ENCODE measurements at regions not wholly inside any gene's neighbourhood (a gene's known extent, or its start where the extent isn't known, plus 50 kb on each side); places are given as distances from the start of the nearest gene placed in this dataset.

DNA sequence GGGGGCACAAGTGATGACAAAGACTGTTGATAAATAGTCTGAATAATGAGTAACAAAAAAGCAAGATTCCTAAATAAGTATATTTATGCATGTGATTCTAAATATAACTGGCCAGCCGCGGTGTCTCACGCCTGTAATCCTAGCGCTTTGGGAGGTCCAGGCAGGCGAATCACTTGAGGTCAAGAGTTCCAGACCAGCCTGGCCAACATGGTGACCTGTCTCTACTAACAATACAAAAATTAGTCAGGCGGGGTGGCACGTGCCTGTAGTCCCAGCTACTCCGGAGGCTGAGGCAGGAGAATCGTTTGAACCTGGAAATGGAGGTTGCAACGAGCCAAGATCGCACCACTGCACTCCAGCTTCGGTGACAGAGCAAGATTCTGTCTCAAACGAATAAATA lies 161.5 kb downstream of the TOMM20 start:
- no peak overlapping the region for H3K4me3 ChIP-seq (ENCODE audit: low read depth, low read length)

DNA sequence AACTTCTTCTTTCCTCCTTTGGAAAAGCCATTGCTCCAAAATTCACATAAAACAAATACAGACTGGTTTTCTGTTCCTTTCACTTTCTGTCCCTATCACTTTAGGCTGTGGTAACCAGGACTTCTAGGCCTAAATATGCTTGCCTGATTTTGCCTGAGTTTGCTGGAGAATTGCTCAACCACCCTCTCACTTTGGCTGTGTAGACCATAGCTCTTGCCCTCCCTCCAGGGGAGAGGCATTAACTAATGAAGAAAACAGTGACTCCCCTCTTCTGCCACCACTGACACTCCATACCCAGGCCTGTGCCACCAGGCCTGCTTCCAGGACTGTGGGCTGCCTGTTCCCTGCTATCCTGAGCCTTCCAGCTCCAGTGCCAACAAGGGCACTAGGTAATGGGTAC lies 163.5 kb downstream of the TOMM20 start:
- no peak for DNase-seq (ENCODE audit: low read depth)
- in situ Hi-C loops (cut with HindIII; ENCODE audit: low sequenced_read_pairs), result no loop called here
- TF ChIP-seq, protein P1, sequence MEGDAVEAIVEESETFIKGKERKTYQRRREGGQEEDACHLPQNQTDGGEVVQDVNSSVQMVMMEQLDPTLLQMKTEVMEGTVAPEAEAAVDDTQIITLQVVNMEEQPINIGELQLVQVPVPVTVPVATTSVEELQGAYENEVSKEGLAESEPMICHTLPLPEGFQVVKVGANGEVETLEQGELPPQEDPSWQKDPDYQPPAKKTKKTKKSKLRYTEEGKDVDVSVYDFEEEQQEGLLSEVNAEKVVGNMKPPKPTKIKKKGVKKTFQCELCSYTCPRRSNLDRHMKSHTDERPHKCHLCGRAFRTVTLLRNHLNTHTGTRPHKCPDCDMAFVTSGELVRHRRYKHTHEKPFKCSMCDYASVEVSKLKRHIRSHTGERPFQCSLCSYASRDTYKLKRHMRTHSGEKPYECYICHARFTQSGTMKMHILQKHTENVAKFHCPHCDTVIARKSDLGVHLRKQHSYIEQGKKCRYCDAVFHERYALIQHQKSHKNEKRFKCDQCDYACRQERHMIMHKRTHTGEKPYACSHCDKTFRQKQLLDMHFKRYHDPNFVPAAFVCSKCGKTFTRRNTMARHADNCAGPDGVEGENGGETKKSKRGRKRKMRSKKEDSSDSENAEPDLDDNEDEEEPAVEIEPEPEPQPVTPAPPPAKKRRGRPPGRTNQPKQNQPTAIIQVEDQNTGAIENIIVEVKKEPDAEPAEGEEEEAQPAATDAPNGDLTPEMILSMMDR (IDR thresholded peaks at IDR 0.05; ENCODE audit: low read depth, low read length, missing control alignments), result no peak
- no peak overlapping the region for H3K4me3 ChIP-seq (ENCODE audit: low read depth, low read length)

More for the DNA sequence above, 161.5 kb downstream of the TOMM20 start:
- in situ Hi-C loops (cut with HindIII; ENCODE audit: low sequenced_read_pairs), result no loop called here
- DNase-seq (ENCODE audit: low read depth), result no peak
- TF ChIP-seq, protein P1 (IDR thresholded peaks at IDR 0.05; ENCODE audit: low read depth, low read length, missing control alignments), result no peak

DNA sequence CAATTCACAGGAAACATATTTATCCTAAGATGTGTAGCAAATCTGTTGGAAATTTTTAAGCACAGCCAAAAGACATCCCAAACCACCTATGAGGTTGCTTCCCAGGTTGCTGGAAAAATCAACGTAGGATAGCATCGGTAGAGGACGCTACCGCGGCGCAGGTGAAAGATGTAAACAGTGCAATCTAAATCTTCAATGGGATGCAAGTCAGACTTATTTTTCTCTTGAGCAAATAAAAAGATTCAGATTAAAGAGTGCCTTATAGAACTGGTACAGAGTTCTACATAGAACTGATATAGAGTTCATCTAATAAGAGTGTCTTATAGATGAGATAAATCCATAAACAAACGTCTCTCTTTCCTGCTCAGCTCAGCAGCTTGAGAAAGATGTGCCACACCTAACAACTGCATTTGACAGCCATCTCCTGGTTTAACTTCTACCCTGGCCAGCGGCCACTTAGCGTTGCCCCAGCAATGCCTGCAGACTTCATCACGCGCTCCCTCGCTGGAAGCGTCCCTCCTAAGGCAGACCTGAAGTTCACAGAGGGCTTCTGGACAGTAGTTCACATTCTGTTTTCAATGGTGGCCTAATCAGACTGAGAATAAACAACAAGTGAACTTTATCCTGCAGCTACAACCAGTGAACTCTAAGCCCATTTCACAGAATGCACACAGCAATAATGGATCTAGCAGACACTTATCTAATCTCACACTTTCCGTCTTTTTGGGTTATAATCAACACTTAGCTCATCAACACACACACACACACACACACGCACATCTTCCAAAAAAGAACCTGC lies 164.5 kb downstream of the TOMM20 start:
- no peak overlapping the region for H3K4me3 ChIP-seq (ENCODE audit: low read depth, low read length)
- TF ChIP-seq, protein P1 (IDR thresholded peaks at IDR 0.05; ENCODE audit: low read depth, low read length, missing control alignments), result no peak
- in situ Hi-C loops (cut with HindIII; ENCODE audit: low sequenced_read_pairs), result no loop called here
- DNase-seq (ENCODE audit: low read depth), result no peak

DNA sequence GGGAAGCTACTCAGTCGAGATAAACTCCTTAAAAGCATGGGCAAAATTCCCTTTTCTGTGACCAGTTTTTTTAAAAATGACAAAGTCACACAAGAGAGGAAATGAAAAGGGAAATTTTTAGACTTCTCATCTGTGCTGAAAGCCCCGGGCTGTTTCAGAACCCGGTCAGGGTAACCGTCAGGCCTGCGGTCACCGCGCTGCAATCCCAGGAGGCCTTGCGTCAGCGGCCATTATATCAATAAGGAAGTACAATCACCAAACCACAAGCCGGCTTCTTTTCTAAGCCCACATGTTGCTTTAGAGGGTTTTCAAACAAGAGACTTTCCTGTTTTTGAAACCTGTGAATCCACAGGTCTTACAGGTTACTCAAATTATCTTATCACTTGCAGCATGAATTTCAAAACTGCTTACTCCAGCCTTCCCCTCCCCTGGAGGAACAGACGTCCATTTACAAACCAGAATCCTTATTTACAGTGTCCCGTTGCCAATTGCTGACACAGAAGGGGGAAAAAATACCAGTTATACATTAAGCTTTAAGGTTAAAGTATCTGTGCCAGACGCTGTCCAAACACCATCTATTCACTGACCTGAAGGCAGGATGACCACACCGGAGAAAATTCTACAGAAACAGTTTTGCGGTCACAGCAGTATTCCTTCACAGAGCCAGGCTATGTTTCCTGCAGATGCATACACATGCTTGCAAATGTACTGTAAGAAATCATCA lies 165.3 kb downstream of the TOMM20 start:
- in situ Hi-C loops (cut with HindIII; ENCODE audit: low sequenced_read_pairs), result no loop called here
- no peak overlapping the region for H3K4me3 ChIP-seq (ENCODE audit: low read depth, low read length)
- peak; percentile 85 for DNase-seq (ENCODE audit: low read depth)

DNA sequence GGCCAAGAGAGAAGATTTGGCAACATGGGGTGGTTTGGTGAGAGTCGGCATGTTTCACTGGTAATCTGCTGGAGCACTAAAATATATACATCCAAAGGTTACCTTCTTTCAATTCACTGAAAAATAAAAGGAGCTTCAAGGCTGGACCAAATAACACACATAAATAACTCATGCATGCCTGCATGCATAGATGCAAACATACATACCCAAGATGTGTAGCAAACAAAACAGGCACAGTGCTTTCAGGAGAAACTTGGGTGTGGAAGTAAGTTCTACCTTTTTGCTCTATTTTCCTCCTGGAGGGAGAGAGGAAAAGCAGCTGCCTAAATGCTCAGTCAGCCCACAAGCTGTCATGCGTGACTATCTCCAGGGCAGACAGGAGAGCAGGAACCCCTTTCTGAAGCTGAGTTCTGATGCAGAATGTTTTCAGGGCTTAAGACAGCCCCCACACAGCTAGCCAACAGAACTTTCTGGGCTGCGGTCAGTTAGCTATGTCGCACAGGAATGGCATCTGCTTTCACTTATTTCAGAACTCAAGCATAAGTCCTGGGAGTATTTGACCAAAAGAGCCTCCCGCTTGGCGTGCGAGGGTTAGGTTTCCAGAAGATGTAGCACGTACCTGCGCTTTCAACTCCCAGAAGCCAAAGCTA lies 166.2 kb downstream of the TOMM20 start:
- in situ Hi-C loops (cut with HindIII; ENCODE audit: low sequenced_read_pairs), result no loop called here
- TF ChIP-seq, protein P1 (IDR thresholded peaks at IDR 0.05; ENCODE audit: low read depth, low read length, missing control alignments), result no peak
- H3K4me3 ChIP-seq (ENCODE audit: low read depth, low read length), result no peak overlapping the region
- DNase-seq (ENCODE audit: low read depth), result peak; percentile 98

More for the DNA sequence above, 165.3 kb downstream of the TOMM20 start:
- TF ChIP-seq, protein P1 (IDR thresholded peaks at IDR 0.05; ENCODE audit: low read depth, low read length, missing control alignments), result no peak

Data from astrocyte of the cerebellum (primary cell).